ENCODE measurements at regions not wholly inside any gene's neighbourhood (a gene's known extent, or its start where the extent isn't known, plus 50 kb on each side); places are given as distances from the start of the nearest gene placed in this dataset.
"Not testable (repeated sequence)": the region's sequence is repeated elsewhere in the genome, so short reads cannot be mapped to it uniquely, and the experiment has no call there.

GRCh38 chr10:45548068-45548467, 124.5 kb downstream of the ZFAND4 start:
- intact Hi-C loops (cut with DNase I, micrococcal nuclease) = no loop called here
- ChIA-PET POLR2A (no interaction called here), CTCF (interaction anchor here (1.0 kb wide), 1 partner anchor 18 kb away, joined by 3 read pairs; no protein-coding TSS in a partner anchor)
- Mint-ChIP-seq H3K36me3 (ENCODE audit: low read depth) (peaks cover 8% of the 10 kb centered on the region), H3K27me3 (no peaks in the 10 kb centered on the region), H3K9me3 (ENCODE audit: low read depth) (no peaks in the 10 kb centered on the region), H3K4me3 (no peak overlapping the region), H3K27ac (no peak overlapping the region), H3K4me1 (peaks cover 11% of the 10 kb centered on the region)
- ATAC-seq = no peak
- DNase-seq = no peak

GRCh38 chr10:45547207-45547606, 125.4 kb downstream of the ZFAND4 start:
- H3K27me3 Mint-ChIP-seq = no peaks in the 10 kb centered on the region
- CTCF ChIA-PET = interaction anchor here (1.0 kb wide), 1 partner anchor 17 kb away, joined by 3 read pairs; no protein-coding TSS in a partner anchor
- POLR2A ChIA-PET = no interaction called here
- peaks cover 11% of the 10 kb centered on the region for H3K4me1 Mint-ChIP-seq
- ATAC-seq = no peak
- no peak overlapping the region for H3K27ac Mint-ChIP-seq
- no peak for DNase-seq
- no peaks in the 10 kb centered on the region for H3K9me3 Mint-ChIP-seq (ENCODE audit: low read depth)
- H3K36me3 Mint-ChIP-seq (ENCODE audit: low read depth) = peaks cover 11% of the 10 kb centered on the region
- H3K4me3 Mint-ChIP-seq = no peak overlapping the region
- intact Hi-C loops (cut with DNase I, micrococcal nuclease) = no loop called here

GRCh38 chr10:45545150-45545549, 127.4 kb downstream of the ZFAND4 start:
- ATAC-seq (no peak), DNase-seq (no peak)
- ChIA-PET POLR2A (no interaction called here), CTCF (interaction anchor here (0.8 to 1.1 kb wide), 3 partner anchors 13 to 40 kb away, joined by 3 read pairs; no protein-coding TSS in a partner anchor)
- Mint-ChIP-seq H3K36me3 (ENCODE audit: low read depth) (peaks cover 11% of the 10 kb centered on the region), H3K27ac (no peak overlapping the region), H3K4me1 (peaks cover 11% of the 10 kb centered on the region), H3K9me3 (ENCODE audit: low read depth) (no peaks in the 10 kb centered on the region), H3K4me3 (no peak overlapping the region), H3K27me3 (no peaks in the 10 kb centered on the region)
- intact Hi-C loops (cut with DNase I, micrococcal nuclease) = no loop called here

- intact Hi-C loops (cut with DNase I, micrococcal nuclease) = no loop called here
- DNase-seq = no peak
- CTCF ChIA-PET = interaction anchor here (0.6 kb wide), 1 partner anchor 1296 kb away, joined by 3 read pairs; no protein-coding TSS in a partner anchor
Observed at GRCh38 chr10:45544191-45544590, 128.4 kb downstream of the ZFAND4 start.

GRCh38 chr10:45541032-45541431, 131.5 kb downstream of the ZFAND4 start:
- ATAC-seq; DNase-seq; H3K4me3 Mint-ChIP-seq; H3K27ac Mint-ChIP-seq; CTCF ChIA-PET; H3K4me1 Mint-ChIP-seq; H3K9me3 Mint-ChIP-seq (ENCODE audit: low read depth); POLR2A ChIA-PET; H3K27me3 Mint-ChIP-seq; intact Hi-C loops (cut with DNase I, micrococcal nuclease); H3K36me3 Mint-ChIP-seq (ENCODE audit: low read depth): not testable (repeated sequence)

More at GRCh38 chr10:45544191-45544590, 128.4 kb downstream of the ZFAND4 start:
- no peaks in the 10 kb centered on the region for H3K27me3 Mint-ChIP-seq
- ATAC-seq = no peak
- no peak overlapping the region for H3K4me3 Mint-ChIP-seq
- H3K36me3 Mint-ChIP-seq (ENCODE audit: low read depth) = peaks cover 11% of the 10 kb centered on the region
- peaks cover 11% of the 10 kb centered on the region for H3K4me1 Mint-ChIP-seq
- POLR2A ChIA-PET = no interaction called here
- H3K27ac Mint-ChIP-seq = no peak overlapping the region
- no peaks in the 10 kb centered on the region for H3K9me3 Mint-ChIP-seq (ENCODE audit: low read depth)

- CTCF ChIA-PET; H3K27ac Mint-ChIP-seq; H3K27me3 Mint-ChIP-seq; DNase-seq; POLR2A ChIA-PET; H3K9me3 Mint-ChIP-seq (ENCODE audit: low read depth); H3K4me1 Mint-ChIP-seq; intact Hi-C loops (cut with DNase I, micrococcal nuclease); ATAC-seq; H3K36me3 Mint-ChIP-seq (ENCODE audit: low read depth); H3K4me3 Mint-ChIP-seq: not testable (repeated sequence)
Observed at GRCh38 chr10:45540589-45540988, 132.0 kb downstream of the ZFAND4 start.

GRCh38 chr10:45539569-45539968, 133.0 kb downstream of the ZFAND4 start:
- ATAC-seq; intact Hi-C loops (cut with DNase I, micrococcal nuclease); H3K4me1 Mint-ChIP-seq; CTCF ChIA-PET; POLR2A ChIA-PET; H3K27me3 Mint-ChIP-seq; H3K4me3 Mint-ChIP-seq; DNase-seq; H3K9me3 Mint-ChIP-seq (ENCODE audit: low read depth); H3K36me3 Mint-ChIP-seq (ENCODE audit: low read depth); H3K27ac Mint-ChIP-seq: not testable (repeated sequence)

GRCh38 chr10:45534572-45534971, 138.0 kb downstream of the ZFAND4 start:
- intact Hi-C loops (cut with DNase I, micrococcal nuclease) = no loop called here
- ChIA-PET CTCF (no interaction called here), POLR2A (no interaction called here)
- ATAC-seq (no peak), DNase-seq (no peak)
- H3K4me1 Mint-ChIP-seq = peaks cover 3% of the 10 kb centered on the region
- no peak overlapping the region for H3K27ac Mint-ChIP-seq
- peaks cover 4% of the 10 kb centered on the region for H3K9me3 Mint-ChIP-seq (ENCODE audit: low read depth)
- H3K27me3 Mint-ChIP-seq = no peaks in the 10 kb centered on the region
- peaks cover 14% of the 10 kb centered on the region for H3K36me3 Mint-ChIP-seq (ENCODE audit: low read depth)
- H3K4me3 Mint-ChIP-seq = no peak overlapping the region

- ATAC-seq (no peak), DNase-seq (no peak)
- ChIA-PET CTCF (interaction anchor here (1.1 kb wide), 1 partner anchor 13 kb away, joined by 3 read pairs; no protein-coding TSS in a partner anchor), POLR2A (no interaction called here)
- Mint-ChIP-seq H3K4me3 (no peak overlapping the region), H3K4me1 (peaks cover 4% of the 10 kb centered on the region), H3K27ac (no peak overlapping the region), H3K9me3 (ENCODE audit: low read depth) (no peaks in the 10 kb centered on the region), H3K27me3 (no peaks in the 10 kb centered on the region), H3K36me3 (ENCODE audit: low read depth) (peaks cover 22% of the 10 kb centered on the region)
- intact Hi-C loops (cut with DNase I, micrococcal nuclease) = no loop called here
Observed at GRCh38 chr10:45532480-45532879, 140.1 kb downstream of the ZFAND4 start.

- POLR2A ChIA-PET = no interaction called here
- intact Hi-C loops (cut with DNase I, micrococcal nuclease) = no loop called here
- Mint-ChIP-seq H3K4me3 (no peak overlapping the region), H3K27me3 (no peaks in the 10 kb centered on the region), H3K27ac (no peak overlapping the region), H3K36me3 (ENCODE audit: low read depth) (peaks cover 16% of the 10 kb centered on the region), H3K4me1 (peaks cover 7% of the 10 kb centered on the region), H3K9me3 (ENCODE audit: low read depth) (no peaks in the 10 kb centered on the region)
- CTCF ChIA-PET = interaction anchor here (0.7 kb wide), 1 partner anchor 53 kb away, joined by 3 read pairs; no protein-coding TSS in a partner anchor
- DNase-seq (no peak), ATAC-seq (no peak)
Observed at GRCh38 chr10:45526309-45526905, 146.2 kb downstream of the ZFAND4 start.

- DNase-seq (no peak), ATAC-seq (no peak)
- no peaks in the 10 kb centered on the region for H3K9me3 Mint-ChIP-seq (ENCODE audit: low read depth)
- H3K27me3 Mint-ChIP-seq = no peaks in the 10 kb centered on the region
- ChIA-PET CTCF (no interaction called here), POLR2A (no interaction called here)
- no peak overlapping the region for H3K4me3 Mint-ChIP-seq
- intact Hi-C loops (cut with DNase I, micrococcal nuclease) = no loop called here
- no peaks in the 10 kb centered on the region for H3K36me3 Mint-ChIP-seq (ENCODE audit: low read depth)
- peaks cover 10% of the 10 kb centered on the region for H3K4me1 Mint-ChIP-seq
- H3K27ac Mint-ChIP-seq = no peak overlapping the region
Observed at GRCh38 chr10:45520476-45520875, 146.5 kb downstream of the ALOX5 start.

- intact Hi-C loops (cut with DNase I, micrococcal nuclease) = no loop called here
- peaks cover 16% of the 10 kb centered on the region for H3K4me1 Mint-ChIP-seq
- no peak overlapping the region for H3K27ac Mint-ChIP-seq
- no peak overlapping the region for H3K4me3 Mint-ChIP-seq
- CTCF ChIA-PET = no interaction called here
- POLR2A ChIA-PET = no interaction called here
- no peaks in the 10 kb centered on the region for H3K9me3 Mint-ChIP-seq (ENCODE audit: low read depth)
- no peak for ATAC-seq
- no peak for DNase-seq
- no peaks in the 10 kb centered on the region for H3K27me3 Mint-ChIP-seq
- no peaks in the 10 kb centered on the region for H3K36me3 Mint-ChIP-seq (ENCODE audit: low read depth)
Observed at GRCh38 chr10:45518741-45519140, 144.7 kb downstream of the ALOX5 start.

Data from activated CD4-positive, alpha-beta T cell treated with anti-CD3 and anti-CD28 coated beads for 36 hours (primary cell).